Activated T-helper 2 cell treated with anti-CD3 and anti-CD28 coated beads, Interferon-gamma antibody, Interleukin-2, Interleukin-4, amounts not matched to agents 10 μg/mL and 5 μg/mL and 100 μg/mL, durations not matched to agents 14 hours and 24 hours and 36 hours (primary cell): ENCODE measurements at regions not wholly inside any gene's neighbourhood (a gene's known extent, or its start where the extent isn't known, plus 50 kb on each side); places are given as distances from the start of the nearest gene placed in this dataset.

Source experiments
- DNase-seq: peaks from one replicate; pipeline ENCODE4 v3.0.0; 2021; ENCODE audit warnings: low spot score
- H3K27ac Mint-ChIP-seq: one replicate; pipeline ENCODE4 v1.8.0; 2021; ENCODE audit warnings: mixed read lengths
- H3K27me3 Mint-ChIP-seq: one replicate; pipeline ENCODE4 v1.8.0; 2021; ENCODE audit warnings: low read depth, mixed read lengths
- H3K36me3 Mint-ChIP-seq: one replicate; pipeline ENCODE4 v1.8.0; 2021; ENCODE audit warnings: low read depth, mixed read lengths
- H3K4me1 Mint-ChIP-seq: one replicate; pipeline ENCODE4 v1.8.0; 2021; ENCODE audit warnings: low read depth, mixed read lengths
- H3K4me3 Mint-ChIP-seq: one replicate; pipeline ENCODE4 v1.8.0; 2021; ENCODE audit warnings: low read depth, mild to moderate bottlenecking, moderate library complexity, mixed read lengths
- H3K9me3 Mint-ChIP-seq: one replicate; pipeline ENCODE4 v1.8.0; 2021; ENCODE audit warnings: mixed read lengths
- intact Hi-C: fragments of 100-400 bp; cut with micrococcal nuclease; formaldehyde crosslinking; loops from one replicate; pipeline ENCODE4 v1.15.1; 2023

DNA sequence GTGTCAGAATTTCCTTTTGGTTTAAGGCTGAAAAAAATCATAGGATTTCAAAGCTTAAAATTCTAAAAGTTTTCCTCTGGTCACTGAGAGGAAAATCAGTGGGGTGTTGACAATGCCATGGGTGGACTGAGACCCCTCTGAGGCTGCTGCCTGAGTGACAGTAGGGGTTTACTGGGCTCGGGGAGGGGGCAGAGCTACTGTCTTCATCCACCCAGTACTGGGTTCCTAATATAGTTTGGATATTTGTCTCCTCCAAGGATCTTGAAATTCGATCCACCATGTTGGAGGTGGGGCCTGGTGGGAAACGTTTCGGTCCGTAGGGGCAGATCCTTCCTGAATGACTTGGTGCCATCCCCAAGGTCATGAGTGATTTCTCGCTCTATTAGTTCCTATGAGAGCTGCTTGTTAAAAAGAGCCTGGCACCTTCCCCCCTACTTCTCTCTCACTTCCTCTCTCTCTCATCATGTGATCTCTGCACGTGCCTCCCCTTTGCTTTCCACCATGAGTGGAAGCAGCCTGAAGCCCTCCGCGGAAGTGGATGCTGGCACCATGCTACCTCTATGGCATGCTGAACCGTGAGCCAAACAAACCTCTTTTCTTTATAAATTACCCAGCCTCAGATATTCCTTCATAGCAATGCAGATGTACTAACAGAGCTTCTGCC is 72.3 kb downstream of the MAP10 start:
- intact Hi-C loops, result loop anchor here (1.0 to 2.0 kb wide), 4 partner anchors 14 to 73 kb away; partner anchors contain the start of gene NTPCR
- H3K27me3 Mint-ChIP-seq, result no peaks in the 10 kb centered on the region
- H3K4me1 Mint-ChIP-seq, result peaks cover 18% of the 10 kb centered on the region
- H3K36me3 Mint-ChIP-seq, result no peaks in the 10 kb centered on the region
- no peak overlapping the region for H3K4me3 Mint-ChIP-seq
- peaks cover 3% of the 10 kb centered on the region for H3K9me3 Mint-ChIP-seq
- H3K27ac Mint-ChIP-seq, result peak overlapping the region; percentile 75
- no peak for DNase-seq

GRCh38 chr1:232878086-232878485 is 72.3 kb upstream of the NTPCR start:
- intact Hi-C loops, result no loop called here
- Mint-ChIP-seq H3K27me3 (no peaks in the 10 kb centered on the region), H3K27ac (peak overlapping the region; percentile 75), H3K4me1 (peaks cover 18% of the 10 kb centered on the region), H3K36me3 (no peaks in the 10 kb centered on the region), H3K9me3 (peaks cover 3% of the 10 kb centered on the region), H3K4me3 (no peak overlapping the region)
- DNase-seq, result no peak

GRCh38 chr1:232880354-232880753 is 70.1 kb upstream of the NTPCR start:
- no peak overlapping the region for H3K4me3 Mint-ChIP-seq
- intact Hi-C loops, result no loop called here
- H3K4me1 Mint-ChIP-seq, result peaks cover 18% of the 10 kb centered on the region

DNA sequence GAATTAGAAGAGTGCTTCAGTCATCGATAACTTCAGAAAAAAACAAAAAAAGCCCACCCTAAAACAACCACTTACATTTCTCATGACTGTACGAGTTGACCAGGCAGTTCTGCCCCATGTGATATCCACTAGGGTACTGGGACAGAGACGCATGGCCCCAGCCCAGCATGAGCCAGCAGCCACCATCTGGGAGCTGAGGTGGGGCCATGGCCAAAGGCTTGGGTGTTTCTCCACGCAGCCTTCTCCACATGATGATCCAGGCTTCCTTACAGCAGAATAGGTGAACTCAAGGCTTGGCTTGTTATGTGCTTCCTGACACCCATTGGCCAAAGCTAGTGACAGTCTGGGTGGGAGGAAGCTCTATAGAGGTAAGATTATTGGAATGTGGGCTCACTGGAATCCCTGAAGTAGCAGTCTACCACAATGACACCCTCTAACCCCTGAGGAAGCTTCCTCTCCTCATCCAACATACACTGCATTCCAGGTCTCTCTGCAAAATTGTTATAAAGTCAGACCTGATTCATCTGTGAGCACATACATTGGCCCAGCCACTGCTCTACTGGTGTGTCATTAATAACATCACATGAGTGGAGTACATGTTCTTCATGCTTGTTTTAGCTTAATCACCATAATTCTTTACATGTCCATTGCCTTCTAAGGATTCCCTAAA is 66.3 kb upstream of the NTPCR start:
- Mint-ChIP-seq H3K27me3 (peaks cover 4% of the 10 kb centered on the region), H3K4me1 (no peaks in the 10 kb centered on the region), H3K27ac (no peak overlapping the region)

More at GRCh38 chr1:232880354-232880753, 70.1 kb upstream of the NTPCR start:
- Mint-ChIP-seq H3K27ac (no peak overlapping the region), H3K27me3 (no peaks in the 10 kb centered on the region), H3K9me3 (peaks cover 3% of the 10 kb centered on the region), H3K36me3 (no peaks in the 10 kb centered on the region)
- DNase-seq, result no peak

DNA sequence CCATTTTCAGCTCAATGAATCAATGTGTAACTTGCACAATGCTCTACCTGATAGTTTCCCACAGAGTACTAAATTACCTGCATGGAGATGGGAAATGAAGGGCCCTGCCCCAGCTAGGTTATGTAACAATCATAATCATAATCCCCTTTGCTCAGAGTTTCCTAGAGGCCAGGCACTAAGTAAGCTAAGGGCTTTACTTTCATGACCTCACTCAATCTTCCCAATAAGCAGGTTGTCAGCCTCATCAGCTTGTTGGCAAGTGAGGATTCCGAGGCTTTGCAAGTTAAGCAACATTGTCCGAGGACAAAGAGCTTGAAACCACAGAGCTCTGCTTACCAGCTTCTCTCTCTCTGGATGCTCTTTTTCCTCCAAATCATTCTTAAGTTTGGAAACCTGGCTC is 64.1 kb upstream of the NTPCR start:
- intact Hi-C loops, result no loop called here
- no peak for DNase-seq
- Mint-ChIP-seq H3K27ac (no peak overlapping the region), H3K4me1 (peaks cover 10% of the 10 kb centered on the region), H3K9me3 (no peaks in the 10 kb centered on the region), H3K36me3 (no peaks in the 10 kb centered on the region), H3K4me3 (no peak overlapping the region), H3K27me3 (peaks cover 4% of the 10 kb centered on the region)

More for the DNA sequence above, 66.3 kb upstream of the NTPCR start:
- intact Hi-C loops, result no loop called here
- peaks cover 3% of the 10 kb centered on the region for H3K9me3 Mint-ChIP-seq
- no peak for DNase-seq
- H3K4me3 Mint-ChIP-seq, result no peak overlapping the region
- no peaks in the 10 kb centered on the region for H3K36me3 Mint-ChIP-seq

DNA sequence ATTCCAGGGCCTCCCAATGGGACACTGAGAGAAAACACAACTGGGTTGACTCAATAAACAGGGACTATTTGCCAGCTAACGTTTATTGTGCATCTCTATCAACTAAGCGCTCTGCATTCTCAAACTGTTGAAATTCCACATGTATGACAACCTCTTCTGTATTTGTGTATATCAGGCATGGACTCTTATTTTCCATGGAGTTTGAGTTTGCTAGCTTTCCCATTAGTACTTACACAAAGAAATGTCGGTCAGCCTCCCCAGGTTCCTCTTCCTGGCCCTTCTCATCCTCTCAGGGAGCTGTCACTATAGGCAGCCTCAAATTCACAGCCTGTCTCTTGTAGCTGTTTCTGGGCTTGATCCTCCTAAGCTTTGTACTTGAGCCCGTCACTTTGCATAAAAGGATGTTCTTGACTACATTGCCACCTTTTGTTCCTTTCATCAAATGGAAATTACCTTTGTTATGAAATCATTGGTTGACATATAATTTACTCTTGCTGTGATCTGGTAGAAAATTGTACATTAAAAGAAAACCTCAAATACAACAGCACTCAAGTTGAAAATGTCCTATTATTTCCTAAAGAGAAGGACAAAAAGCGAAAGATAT is 60.0 kb upstream of the NTPCR start:
- H3K27me3 Mint-ChIP-seq, result peaks cover 4% of the 10 kb centered on the region
- no peak for DNase-seq
- no peak overlapping the region for H3K27ac Mint-ChIP-seq
- intact Hi-C loops, result no loop called here
- H3K9me3 Mint-ChIP-seq, result peaks cover 24% of the 10 kb centered on the region
- H3K4me3 Mint-ChIP-seq, result no peak overlapping the region
- peaks cover 20% of the 10 kb centered on the region for H3K4me1 Mint-ChIP-seq
- peaks cover 10% of the 10 kb centered on the region for H3K36me3 Mint-ChIP-seq

GRCh38 chr1:232891071-232891470 is 59.3 kb upstream of the NTPCR start:
- H3K27me3 Mint-ChIP-seq, result peaks cover 4% of the 10 kb centered on the region
- peaks cover 10% of the 10 kb centered on the region for H3K36me3 Mint-ChIP-seq
- H3K9me3 Mint-ChIP-seq, result peaks cover 24% of the 10 kb centered on the region
- peak overlapping the region; percentile 73 for H3K27ac Mint-ChIP-seq
- no peak for DNase-seq
- intact Hi-C loops, result loop anchor here (1.0 kb wide), 1 partner anchor 14 kb away; no protein-coding TSS in a partner anchor
- H3K4me3 Mint-ChIP-seq, result no peak overlapping the region
- H3K4me1 Mint-ChIP-seq, result peaks cover 20% of the 10 kb centered on the region

DNA sequence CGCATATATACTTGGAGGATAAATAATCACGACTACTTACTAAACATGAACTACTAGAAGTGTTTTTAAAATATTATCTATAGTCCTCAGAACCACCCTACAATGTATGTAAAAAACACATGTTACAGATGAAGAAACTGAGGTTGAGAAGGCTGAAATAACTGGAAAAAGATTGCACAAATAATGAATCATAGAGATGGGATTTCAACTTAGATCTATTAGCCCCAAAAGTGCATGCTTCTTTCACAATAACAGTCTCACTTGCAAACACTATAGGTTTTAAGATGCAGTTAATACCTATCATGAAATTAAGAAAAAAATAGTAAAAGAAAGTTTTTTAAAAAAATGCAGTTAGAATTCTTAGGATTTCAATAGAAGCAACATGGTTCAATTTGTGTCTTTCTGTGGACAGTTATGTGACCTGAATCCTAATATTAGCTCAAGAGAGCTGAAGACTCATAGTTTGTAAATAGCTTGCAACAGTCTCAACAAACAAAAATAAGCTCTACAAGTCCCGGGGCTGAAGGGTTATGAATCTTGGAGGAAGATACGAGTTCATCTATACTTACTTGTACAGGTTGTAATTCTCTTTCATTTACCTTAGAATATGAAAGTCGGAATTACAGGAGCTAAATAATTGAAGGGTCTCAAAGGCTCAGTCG is 58.6 kb upstream of the NTPCR start:
- peaks cover 24% of the 10 kb centered on the region for H3K9me3 Mint-ChIP-seq

GRCh38 chr1:232893481-232894313 is 56.7 kb upstream of the NTPCR start:
- Mint-ChIP-seq H3K27ac (no peak overlapping the region), H3K27me3 (no peaks in the 10 kb centered on the region), H3K9me3 (peaks cover 24% of the 10 kb centered on the region), H3K4me3 (no peak overlapping the region), H3K4me1 (peaks cover 20% of the 10 kb centered on the region), H3K36me3 (peaks cover 10% of the 10 kb centered on the region)
- intact Hi-C loops, result no loop called here
- DNase-seq, result no peak

More for the DNA sequence above, 58.6 kb upstream of the NTPCR start:
- Mint-ChIP-seq H3K27ac (no peak overlapping the region), H3K27me3 (peaks cover 3% of the 10 kb centered on the region), H3K4me3 (no peak overlapping the region), H3K4me1 (peaks cover 20% of the 10 kb centered on the region), H3K36me3 (peaks cover 10% of the 10 kb centered on the region)
- intact Hi-C loops, result loop anchor here (1.0 kb wide), 1 partner anchor 14 kb away; no protein-coding TSS in a partner anchor
- DNase-seq, result no peak

DNA sequence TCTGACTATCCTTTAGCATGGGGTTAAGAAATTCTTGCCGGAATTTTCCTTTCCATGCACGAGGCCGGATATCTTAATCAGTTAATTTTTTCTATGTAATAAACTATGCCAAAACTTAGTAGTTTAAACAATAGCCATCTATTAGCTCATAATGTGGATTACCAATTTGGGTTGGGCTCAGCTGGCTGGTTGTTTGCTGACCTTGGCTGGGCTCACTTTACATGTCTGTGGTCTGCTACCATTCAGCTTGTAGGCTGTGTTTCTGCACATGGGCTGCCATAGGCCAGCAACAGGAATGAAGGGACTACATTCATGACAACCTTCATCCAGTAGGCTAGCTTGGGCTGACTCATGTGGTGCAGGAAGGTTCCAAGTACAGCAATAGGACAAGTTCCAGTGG is 56.0 kb upstream of the NTPCR start:
- Mint-ChIP-seq H3K9me3 (peaks cover 24% of the 10 kb centered on the region), H3K27me3 (no peaks in the 10 kb centered on the region), H3K4me1 (peaks cover 20% of the 10 kb centered on the region), H3K4me3 (no peak overlapping the region), H3K36me3 (peaks cover 10% of the 10 kb centered on the region), H3K27ac (no peak overlapping the region)
- no peak for DNase-seq
- intact Hi-C loops, result no loop called here

- Mint-ChIP-seq H3K27ac (no peak overlapping the region), H3K4me1 (peaks cover 25% of the 10 kb centered on the region), H3K27me3 (no peaks in the 10 kb centered on the region), H3K36me3 (peaks cover 1% of the 10 kb centered on the region), H3K4me3 (no peak overlapping the region), H3K9me3 (peaks cover 14% of the 10 kb centered on the region)
- no peak for DNase-seq
- intact Hi-C loops, result no loop called here
Measured at GRCh38 chr1:232897949-232898465, 52.4 kb upstream of the NTPCR start.

GRCh38 chr1:232899268-232899667 is 51.1 kb upstream of the NTPCR start:
- DNase-seq, result no peak
- no peaks in the 10 kb centered on the region for H3K36me3 Mint-ChIP-seq
- peaks cover 28% of the 10 kb centered on the region for H3K4me1 Mint-ChIP-seq
- no peak overlapping the region for H3K4me3 Mint-ChIP-seq
- H3K27me3 Mint-ChIP-seq, result no peaks in the 10 kb centered on the region
- intact Hi-C loops, result no loop called here
- H3K9me3 Mint-ChIP-seq, result peaks cover 5% of the 10 kb centered on the region
- no peak overlapping the region for H3K27ac Mint-ChIP-seq
